ENCODE measurements at regions not wholly inside any gene's neighbourhood (a gene's known extent, or its start where the extent isn't known, plus 50 kb on each side); places are given as distances from the start of the nearest gene placed in this dataset.

DNA sequence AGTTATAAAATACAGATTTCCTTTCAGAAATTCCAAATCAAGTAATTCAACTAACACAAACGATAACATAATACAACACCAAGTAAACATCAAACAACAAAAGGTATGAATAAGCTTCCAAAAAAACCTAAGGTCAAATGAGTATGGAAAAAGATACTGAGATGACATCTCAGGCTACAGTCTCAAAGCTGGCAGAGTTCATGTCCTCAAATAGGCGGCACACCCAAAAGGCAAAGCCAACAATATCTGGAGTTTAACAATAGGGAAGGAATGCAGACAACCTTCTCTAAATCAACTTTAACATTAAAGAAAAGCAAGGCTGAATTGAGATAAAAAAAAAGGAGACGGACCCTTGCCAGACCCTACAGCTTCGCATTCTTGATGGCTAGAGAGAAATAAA, 346.6 kb downstream of the RSL24D1 start:
- no peaks in the 10 kb centered on the region for H3K36me3 ChIP-seq (ENCODE audit: low read depth, missing control alignments)
- no peak overlapping the region for H3K4me3 ChIP-seq
- no peak for TF ChIP-seq POLR2A (IDR thresholded peaks at IDR 0.05)
- TF ChIP-seq, protein P1, sequence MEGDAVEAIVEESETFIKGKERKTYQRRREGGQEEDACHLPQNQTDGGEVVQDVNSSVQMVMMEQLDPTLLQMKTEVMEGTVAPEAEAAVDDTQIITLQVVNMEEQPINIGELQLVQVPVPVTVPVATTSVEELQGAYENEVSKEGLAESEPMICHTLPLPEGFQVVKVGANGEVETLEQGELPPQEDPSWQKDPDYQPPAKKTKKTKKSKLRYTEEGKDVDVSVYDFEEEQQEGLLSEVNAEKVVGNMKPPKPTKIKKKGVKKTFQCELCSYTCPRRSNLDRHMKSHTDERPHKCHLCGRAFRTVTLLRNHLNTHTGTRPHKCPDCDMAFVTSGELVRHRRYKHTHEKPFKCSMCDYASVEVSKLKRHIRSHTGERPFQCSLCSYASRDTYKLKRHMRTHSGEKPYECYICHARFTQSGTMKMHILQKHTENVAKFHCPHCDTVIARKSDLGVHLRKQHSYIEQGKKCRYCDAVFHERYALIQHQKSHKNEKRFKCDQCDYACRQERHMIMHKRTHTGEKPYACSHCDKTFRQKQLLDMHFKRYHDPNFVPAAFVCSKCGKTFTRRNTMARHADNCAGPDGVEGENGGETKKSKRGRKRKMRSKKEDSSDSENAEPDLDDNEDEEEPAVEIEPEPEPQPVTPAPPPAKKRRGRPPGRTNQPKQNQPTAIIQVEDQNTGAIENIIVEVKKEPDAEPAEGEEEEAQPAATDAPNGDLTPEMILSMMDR (IDR thresholded peaks at IDR 0.05): no peak
- WGBS, 2 donors: 58 to 60% methylated on average over 4 of the region's 4 CpGs
- no peaks in the 10 kb centered on the region for H3K27me3 ChIP-seq
- no peak for DNase-seq
- no peaks in the 10 kb centered on the region for H3K4me1 ChIP-seq
- H3K27ac ChIP-seq: no peak overlapping the region
- H3K9me3 ChIP-seq: no peaks in the 10 kb centered on the region
- intact Hi-C loops (cut with DNase I; ENCODE audit: low total_unique reads): no loop called here

DNA sequence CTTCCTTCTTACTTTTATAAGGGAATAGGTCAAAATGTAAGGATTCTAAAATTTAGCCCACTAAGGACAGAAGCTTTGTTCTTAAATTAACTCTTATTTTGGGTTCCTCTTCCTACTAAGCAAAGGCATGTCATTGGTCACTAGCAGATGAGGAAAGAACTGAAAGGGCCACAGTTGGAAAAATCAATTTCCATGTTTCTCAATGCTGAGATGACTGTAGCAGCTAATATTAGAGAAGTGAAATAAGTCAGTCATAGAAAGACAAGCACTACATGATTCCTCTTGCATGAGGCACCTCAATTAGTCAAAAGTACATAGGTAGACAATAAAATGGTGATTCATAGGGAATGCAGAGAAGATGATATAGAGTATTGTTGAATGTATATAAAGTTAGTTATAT, 353.7 kb downstream of the RSL24D1 start:
- TF ChIP-seq POLR2A (IDR thresholded peaks at IDR 0.05): no peak
- TF ChIP-seq, protein P1 (IDR thresholded peaks at IDR 0.05): no peak
- Histone ChIP-seq H3K27ac (no peak overlapping the region), H3K9me3 (no peaks in the 10 kb centered on the region), H3K36me3 (ENCODE audit: low read depth, missing control alignments) (no peaks in the 10 kb centered on the region), H3K4me3 (no peak overlapping the region), H3K27me3 (no peaks in the 10 kb centered on the region), H3K4me1 (no peaks in the 10 kb centered on the region)
- no peak for DNase-seq
- intact Hi-C loops (cut with DNase I; ENCODE audit: low total_unique reads): no loop called here

DNA sequence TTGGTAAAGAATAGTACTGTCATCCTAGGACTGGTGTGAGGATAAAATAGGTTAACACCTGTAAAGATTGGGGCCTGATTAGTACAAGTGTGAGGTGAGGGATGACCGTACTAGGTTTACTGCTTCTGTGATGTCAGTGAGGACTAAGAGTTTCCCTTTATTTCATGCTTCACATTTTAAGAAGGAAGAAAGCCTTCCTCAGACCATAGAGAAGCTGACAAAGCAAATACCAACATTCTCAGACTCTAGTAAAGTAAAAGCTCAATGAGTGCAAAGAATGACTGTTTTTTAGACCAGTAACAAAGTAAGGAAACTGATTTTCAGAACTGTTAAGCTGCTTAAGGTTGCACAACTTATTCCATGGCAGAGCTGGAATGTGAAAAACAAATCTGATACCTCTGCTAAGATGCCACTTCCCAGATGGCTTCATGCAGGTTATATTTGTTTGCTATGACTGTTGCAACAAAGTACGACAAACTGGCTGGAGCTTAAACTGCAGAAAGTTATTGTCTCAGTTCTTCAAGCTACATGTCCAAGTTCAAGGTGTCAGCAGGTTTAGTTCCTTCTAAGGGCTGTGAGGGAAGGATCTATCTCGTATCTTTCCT, 354.9 kb downstream of the RSL24D1 start:
- no peaks in the 10 kb centered on the region for H3K4me1 ChIP-seq
- intact Hi-C loops (cut with DNase I; ENCODE audit: low total_unique reads): no loop called here
- no peaks in the 10 kb centered on the region for H3K27me3 ChIP-seq
- H3K4me3 ChIP-seq: no peak overlapping the region
- TF ChIP-seq, protein P1 (IDR thresholded peaks at IDR 0.05): no peak
- TF ChIP-seq POLR2A (IDR thresholded peaks at IDR 0.05): no peak
- no peaks in the 10 kb centered on the region for H3K36me3 ChIP-seq (ENCODE audit: low read depth, missing control alignments)
- DNase-seq: no peak
- 71 to 85% methylated on average over 3 of the region's 3 CpGs for WGBS, 2 donors
- no peak overlapping the region for H3K27ac ChIP-seq
- H3K9me3 ChIP-seq: no peaks in the 10 kb centered on the region

DNA sequence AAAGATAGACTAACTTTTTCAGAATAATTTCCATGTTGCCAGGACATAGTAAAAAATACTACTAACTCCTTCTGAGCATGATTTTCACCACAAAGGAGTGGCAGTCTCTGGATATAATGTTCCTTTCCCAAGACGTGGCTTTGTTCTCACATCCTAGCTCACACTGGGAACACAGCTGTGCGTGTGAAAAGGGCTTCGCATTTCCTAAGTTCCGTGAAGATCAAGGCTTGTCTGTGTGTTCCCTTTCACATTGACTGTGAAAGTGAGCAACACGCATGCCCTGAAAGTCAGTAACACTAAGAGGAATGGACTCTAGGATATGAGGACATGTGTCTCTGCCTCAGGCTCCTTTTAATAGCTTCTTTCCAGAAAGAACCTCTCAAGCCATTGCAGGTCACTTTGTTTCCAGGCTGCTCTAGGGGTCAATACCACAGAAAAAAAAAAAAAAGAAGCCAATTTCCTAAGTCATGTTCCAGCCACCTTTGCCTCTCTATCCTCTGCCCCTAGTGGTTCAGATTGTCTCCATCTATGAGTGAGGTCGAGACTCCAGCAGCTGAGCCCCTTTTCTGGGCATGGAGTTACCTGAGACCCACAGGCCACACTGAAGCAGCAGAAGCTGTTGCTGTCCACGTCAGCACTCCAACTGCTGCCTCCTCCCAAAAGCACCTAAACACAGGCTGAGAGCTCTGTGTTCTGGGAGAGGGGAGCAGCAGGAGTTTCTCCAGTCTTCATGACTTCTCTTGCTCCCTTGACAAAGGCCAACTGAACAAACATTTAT, 355.9 kb downstream of the RSL24D1 start:
- Histone ChIP-seq H3K36me3 (ENCODE audit: low read depth, missing control alignments) (no peaks in the 10 kb centered on the region), H3K27ac (no peak overlapping the region), H3K27me3 (no peaks in the 10 kb centered on the region), H3K4me3 (no peak overlapping the region), H3K9me3 (no peaks in the 10 kb centered on the region), H3K4me1 (no peaks in the 10 kb centered on the region)
- TF ChIP-seq POLR2A (IDR thresholded peaks at IDR 0.05): no peak
- TF ChIP-seq, protein P1 (IDR thresholded peaks at IDR 0.05): no peak
- WGBS, 2 donors: 72 to 75% methylated on average over 7 of the region's 7 CpGs
- intact Hi-C loops (cut with DNase I; ENCODE audit: low total_unique reads): no loop called here
- DNase-seq: no peak

DNA sequence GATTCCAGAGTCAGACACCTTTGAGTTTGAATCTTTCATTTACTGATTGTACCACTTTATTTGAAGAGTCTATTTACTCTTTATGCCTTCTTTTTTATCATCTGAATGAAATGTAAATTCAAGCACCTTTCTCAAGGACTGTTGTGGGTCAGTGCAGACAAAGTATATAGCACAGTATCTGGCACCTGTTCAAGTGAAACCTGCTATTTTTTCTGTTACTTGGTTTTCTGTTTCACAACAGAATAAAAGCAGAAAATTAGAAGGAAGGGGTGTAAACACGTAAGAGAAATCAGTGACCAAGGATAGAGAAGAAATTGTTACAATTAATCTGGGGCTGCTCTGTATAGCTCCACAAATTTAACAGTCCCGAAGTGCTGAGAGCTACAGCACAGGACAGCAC, 357.4 kb downstream of the RSL24D1 start:
- H3K36me3 ChIP-seq (ENCODE audit: low read depth, missing control alignments): no peaks in the 10 kb centered on the region
- H3K9me3 ChIP-seq: no peaks in the 10 kb centered on the region
- no peak overlapping the region for H3K27ac ChIP-seq
- no peaks in the 10 kb centered on the region for H3K4me1 ChIP-seq
- no peak for TF ChIP-seq POLR2A (IDR thresholded peaks at IDR 0.05)
- TF ChIP-seq, protein P1 (IDR thresholded peaks at IDR 0.05): no peak
- intact Hi-C loops (cut with DNase I; ENCODE audit: low total_unique reads): no loop called here
- no peaks in the 10 kb centered on the region for H3K27me3 ChIP-seq
- H3K4me3 ChIP-seq: no peak overlapping the region
- DNase-seq: no peak
- WGBS, 2 donors: 60 to 71% methylated on average over 2 of the region's 2 CpGs

Measured in testis (tissue), 2 donors.